GM12872 (cell line): ENCODE measurements at regions not wholly inside any gene's neighbourhood (a gene's known extent, or its start where the extent isn't known, plus 50 kb on each side); places are given as distances from the start of the nearest gene placed in this dataset.

ENCODE experiments used
- TF ChIP-seq, protein P1 (sequence below): IDR thresholded peaks from 3 replicates; pipeline ENCODE4 v1.5.1; 2011; ENCODE audit warnings: low read depth, mild to moderate bottlenecking, low read length, moderate library complexity; ENCODE audit not compliant: insufficient read depth

DNA sequence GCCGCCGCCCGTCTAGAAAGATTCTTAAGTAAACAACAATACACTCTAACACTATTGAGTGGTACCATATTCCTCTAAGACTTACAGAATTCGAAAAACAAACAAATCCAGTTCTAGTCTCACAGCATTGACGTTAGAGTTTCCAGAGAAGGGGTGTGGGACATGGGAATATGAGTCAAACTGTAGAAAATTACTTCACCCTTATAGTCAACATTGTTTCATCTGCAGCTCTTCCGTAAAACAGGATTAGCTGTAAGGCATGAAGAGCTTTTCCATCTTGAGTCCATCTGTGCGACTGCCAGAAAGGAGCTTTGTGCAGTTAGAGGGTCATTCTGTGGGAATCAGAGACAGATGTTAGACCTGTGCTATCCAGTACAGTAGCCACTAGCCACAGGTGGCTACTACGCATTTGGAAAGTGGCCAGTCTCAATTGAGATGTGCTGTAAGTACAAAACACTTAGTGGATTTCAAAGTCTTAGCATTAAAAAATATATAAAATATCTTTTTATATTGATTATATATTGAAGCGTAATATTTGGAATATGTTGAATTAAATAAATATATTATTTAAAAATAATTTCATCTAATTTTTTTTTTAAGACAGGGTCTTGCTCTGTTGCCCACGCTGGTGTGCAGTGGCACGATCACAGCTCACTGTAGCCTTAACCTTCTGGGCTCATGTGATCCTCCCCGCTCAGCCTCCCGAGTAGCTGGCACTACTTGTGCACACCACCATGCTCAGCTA lies 79.8 kb upstream of the MPP7 start:
- TF ChIP-seq, protein P1, sequence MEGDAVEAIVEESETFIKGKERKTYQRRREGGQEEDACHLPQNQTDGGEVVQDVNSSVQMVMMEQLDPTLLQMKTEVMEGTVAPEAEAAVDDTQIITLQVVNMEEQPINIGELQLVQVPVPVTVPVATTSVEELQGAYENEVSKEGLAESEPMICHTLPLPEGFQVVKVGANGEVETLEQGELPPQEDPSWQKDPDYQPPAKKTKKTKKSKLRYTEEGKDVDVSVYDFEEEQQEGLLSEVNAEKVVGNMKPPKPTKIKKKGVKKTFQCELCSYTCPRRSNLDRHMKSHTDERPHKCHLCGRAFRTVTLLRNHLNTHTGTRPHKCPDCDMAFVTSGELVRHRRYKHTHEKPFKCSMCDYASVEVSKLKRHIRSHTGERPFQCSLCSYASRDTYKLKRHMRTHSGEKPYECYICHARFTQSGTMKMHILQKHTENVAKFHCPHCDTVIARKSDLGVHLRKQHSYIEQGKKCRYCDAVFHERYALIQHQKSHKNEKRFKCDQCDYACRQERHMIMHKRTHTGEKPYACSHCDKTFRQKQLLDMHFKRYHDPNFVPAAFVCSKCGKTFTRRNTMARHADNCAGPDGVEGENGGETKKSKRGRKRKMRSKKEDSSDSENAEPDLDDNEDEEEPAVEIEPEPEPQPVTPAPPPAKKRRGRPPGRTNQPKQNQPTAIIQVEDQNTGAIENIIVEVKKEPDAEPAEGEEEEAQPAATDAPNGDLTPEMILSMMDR, result no peak

DNA sequence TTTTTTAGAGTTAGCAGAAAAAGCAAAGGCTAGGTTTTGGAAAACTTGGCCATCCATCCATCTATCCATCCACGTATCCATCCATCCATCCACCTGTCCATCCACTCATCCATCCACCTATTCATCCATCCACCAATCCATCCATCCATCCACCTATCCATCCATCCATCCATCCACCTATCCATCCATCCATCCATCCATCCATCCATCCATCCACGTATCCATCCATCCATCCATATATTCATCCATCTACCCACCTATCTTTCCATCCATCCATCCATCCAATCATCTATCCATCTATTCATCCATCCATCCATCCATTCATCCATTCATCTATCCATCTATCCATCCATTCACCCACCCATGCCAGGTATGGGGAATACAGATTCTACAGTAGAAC lies 81.7 kb upstream of the MPP7 start:
- TF ChIP-seq, protein P1, result no peak

DNA sequence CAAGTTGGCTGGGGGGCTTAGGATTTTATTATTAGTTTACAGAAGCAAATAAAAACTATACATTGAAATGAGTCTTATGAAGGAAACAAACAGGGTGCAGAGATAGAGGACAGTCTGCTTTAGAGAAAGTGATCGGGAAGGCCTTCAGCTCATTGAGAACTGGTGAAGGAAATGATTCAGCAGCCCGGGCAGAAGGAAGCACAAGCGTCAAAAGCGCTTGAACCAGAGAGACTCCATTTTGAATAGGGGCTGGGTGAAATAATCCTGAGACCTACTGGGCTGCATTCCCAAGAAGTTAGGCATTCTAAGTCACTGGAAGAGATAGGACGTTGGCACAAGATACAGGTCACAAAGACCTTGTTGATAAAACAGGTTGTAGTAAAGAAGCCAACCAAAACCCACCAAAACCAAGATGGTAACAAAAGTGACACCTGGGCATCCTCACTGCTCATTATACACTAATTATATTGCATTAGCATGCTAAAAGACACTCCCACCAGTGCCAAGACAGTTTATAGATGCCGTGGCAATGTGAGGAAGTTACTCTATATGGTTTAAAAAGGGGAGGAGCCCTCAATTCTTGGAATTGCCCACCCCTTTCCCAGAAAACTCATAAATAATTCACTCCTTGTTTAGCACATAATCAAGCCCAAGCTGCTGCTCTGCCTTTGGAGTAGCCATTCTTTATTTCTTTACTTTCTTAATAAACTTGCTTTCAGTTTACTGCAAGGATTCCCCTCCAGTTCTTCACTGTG lies 83.1 kb upstream of the MPP7 start:
- TF ChIP-seq, protein P1, result no peak

DNA sequence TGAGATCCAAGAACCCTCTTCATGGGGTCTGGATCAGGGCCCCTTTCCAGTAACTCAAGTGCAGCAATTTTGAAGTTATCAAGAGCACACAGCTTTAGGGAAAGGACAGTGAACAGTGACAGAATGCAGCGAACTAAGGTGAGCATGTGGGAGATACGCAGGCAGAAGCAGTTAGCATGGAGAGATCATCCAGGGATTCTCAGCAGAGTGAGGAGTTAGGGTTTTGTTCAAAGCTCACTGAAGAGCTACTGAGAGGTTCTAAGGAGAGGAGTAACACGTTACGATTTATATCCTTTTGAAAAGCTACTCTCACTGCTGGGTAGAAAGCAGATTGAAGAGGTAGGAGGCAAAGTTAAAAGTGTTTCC lies 83.6 kb upstream of the MPP7 start:
- TF ChIP-seq, protein P1, result no peak

DNA sequence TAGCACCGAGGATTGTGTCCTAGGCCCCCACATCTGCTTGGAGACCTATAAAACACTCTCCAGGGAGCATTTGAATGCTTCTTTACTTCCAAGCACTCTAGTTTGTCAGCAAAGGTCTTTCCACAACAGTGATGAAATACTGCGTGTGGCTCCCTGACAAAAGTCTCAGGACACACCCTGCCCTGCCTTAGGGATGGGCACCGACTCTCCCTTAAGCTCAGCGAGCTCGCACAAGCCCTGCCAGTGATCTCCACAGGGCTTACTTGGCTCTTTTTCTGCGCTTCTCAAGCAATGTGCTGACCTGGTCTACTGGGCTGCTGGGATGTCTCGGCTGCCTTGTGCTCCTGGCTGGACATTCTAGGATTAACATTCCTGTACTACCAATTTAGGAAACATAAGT lies 84.3 kb upstream of the MPP7 start:
- TF ChIP-seq, protein P1, result no peak

DNA sequence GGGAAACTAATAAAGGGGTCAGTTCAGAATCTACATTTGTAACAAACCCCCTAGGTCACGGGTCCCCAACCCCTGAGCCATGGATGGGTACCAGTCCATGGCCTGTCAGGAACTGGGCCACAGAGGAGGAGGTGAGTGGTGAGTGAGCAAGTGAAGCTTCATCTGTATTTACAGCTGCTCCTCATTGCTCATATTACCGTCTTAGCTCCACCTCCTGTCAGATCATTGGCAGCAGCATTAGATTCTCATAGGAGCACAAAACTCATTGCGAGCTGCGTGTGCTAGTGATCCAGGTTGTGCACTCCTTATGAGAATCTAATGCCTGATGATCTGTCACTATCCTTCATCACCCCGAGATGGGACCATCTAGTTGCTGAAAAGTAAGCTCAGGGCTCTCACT lies 88.4 kb upstream of the MPP7 start:
- TF ChIP-seq, protein P1, result no peak

DNA sequence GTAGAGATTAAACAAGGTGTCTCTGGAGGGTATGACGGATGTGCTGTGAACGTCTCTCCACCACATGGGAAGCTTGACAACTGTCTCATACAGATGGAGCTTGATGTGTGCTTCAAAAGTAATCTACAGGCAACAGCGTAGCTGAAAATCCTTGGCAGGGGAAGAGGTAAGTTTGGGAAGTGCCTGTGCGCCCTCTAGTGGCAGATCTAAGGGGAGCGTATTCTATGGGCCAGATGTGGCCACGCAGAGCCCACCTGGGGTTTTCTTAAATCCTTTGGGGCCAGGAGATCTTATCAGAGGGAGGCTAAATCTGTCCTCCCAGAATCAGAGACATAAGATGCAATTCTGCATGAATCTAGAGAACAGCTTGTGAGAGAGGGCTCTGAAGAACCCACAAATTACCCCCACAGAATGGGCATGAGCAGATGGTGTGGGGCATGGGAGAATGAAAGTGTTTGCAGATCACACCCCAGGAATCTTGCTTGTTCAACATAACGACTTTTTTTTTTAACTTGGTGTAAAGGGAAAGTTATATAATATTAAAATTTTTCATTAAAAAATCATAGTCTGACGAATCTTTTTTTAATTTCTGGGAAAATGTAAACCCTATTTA lies 91.2 kb upstream of the MPP7 start:
- TF ChIP-seq, protein P1, result peak; percentile 95
